H9 (cell line): ENCODE measurements at regions not wholly inside any gene's neighbourhood (a gene's known extent, or its start where the extent isn't known, plus 50 kb on each side); places are given as distances from the start of the nearest gene placed in this dataset.
A peak's percentile ranks its signal among the peaks of the same experiment; 100 is the strongest.

Experiments
- DNase-seq: peaks from one replicate; pipeline ENCODE4 v3.0.0-alpha.2; 2017
- H2AFZ ChIP-seq: one replicate; pipeline ENCODE4 v1.6.1; 2013; ENCODE audit warnings: mild to moderate bottlenecking, low read length, control low read depth, moderate library complexity
- H2AK5ac ChIP-seq: 2 replicates; pipeline ENCODE4 v1.6.1; 2013; ENCODE audit warnings: low read length, control low read depth, mixed read lengths; ENCODE audit not compliant: insufficient read length
- H2BK120ac ChIP-seq: one replicate; pipeline ENCODE4 v1.6.1; 2013; ENCODE audit warnings: low read depth, mild to moderate bottlenecking, low read length, control low read depth, inconsistent platforms; ENCODE audit not compliant: poor library complexity, severe bottlenecking
- H2BK12ac ChIP-seq: 2 replicates; pipeline ENCODE4 v1.6.1; 2013; ENCODE audit warnings: low read length, control low read depth, mixed read lengths, low read depth; ENCODE audit not compliant: insufficient read length
- H2BK15ac ChIP-seq: 2 replicates; pipeline ENCODE4 v1.6.1; 2013; ENCODE audit warnings: low read depth, low read length, control low read depth
- H2BK20ac ChIP-seq: one replicate; pipeline ENCODE4 v1.6.1; 2013; ENCODE audit warnings: low read depth, mild to moderate bottlenecking, low read length, control low read depth, inconsistent platforms; ENCODE audit not compliant: poor library complexity, severe bottlenecking
- H2BK5ac ChIP-seq: 2 replicates; pipeline ENCODE4 v1.6.1; 2013; ENCODE audit warnings: low read length, control low read depth, mixed read lengths; ENCODE audit not compliant: insufficient read length
- H3K14ac ChIP-seq: 2 replicates; pipeline ENCODE4 v1.6.1; 2013; ENCODE audit warnings: low read length, control low read depth; ENCODE audit not compliant: insufficient read depth
- H3K18ac ChIP-seq: 2 replicates; pipeline ENCODE4 v1.6.1; 2013; ENCODE audit warnings: low read depth, mild to moderate bottlenecking, mixed read lengths, low read length, control low read depth; ENCODE audit not compliant: insufficient read length
- H3K23ac ChIP-seq: 2 replicates; pipeline ENCODE4 v1.6.1; 2013; ENCODE audit warnings: low read length, control low read depth, mixed read lengths, low read depth; ENCODE audit not compliant: insufficient read length
- H3K23me2 ChIP-seq: 2 replicates; pipeline ENCODE4 v1.6.1; 2013; ENCODE audit warnings: low read depth, mild to moderate bottlenecking, mixed read lengths, low read length, control low read depth; ENCODE audit not compliant: insufficient read length, poor library complexity, severe bottlenecking
- H3K27ac ChIP-seq: 2 replicates; pipeline ENCODE4 v1.5.1; 2013; ENCODE audit warnings: low read length, control low read depth, mixed read lengths, low read depth; ENCODE audit not compliant: insufficient read length
- H3K27me3 ChIP-seq: 2 replicates; pipeline ENCODE4 v1.6.1; 2013; ENCODE audit warnings: low read length, control low read depth, inconsistent platforms; ENCODE audit not compliant: insufficient read depth
- H3K4ac ChIP-seq: 2 replicates; pipeline ENCODE4 v1.6.1; 2013; ENCODE audit warnings: low read depth, mild to moderate bottlenecking, control low read depth, inconsistent platforms, low read length, moderate library complexity
- H3K4me1 ChIP-seq: 2 replicates; pipeline ENCODE4 v1.6.1; 2013; ENCODE audit warnings: low read length, control low read depth, inconsistent platforms; ENCODE audit not compliant: insufficient read depth
- H3K4me2 ChIP-seq: 2 replicates; pipeline ENCODE4 v1.6.1; 2013; ENCODE audit warnings: low read length, control low read depth, mixed read lengths; ENCODE audit not compliant: insufficient read length, insufficient read depth
- H3K56ac ChIP-seq: 2 replicates; pipeline ENCODE4 v1.6.1; 2013; ENCODE audit warnings: low read depth, mild to moderate bottlenecking, mixed read lengths, low read length, control low read depth; ENCODE audit not compliant: insufficient read length
- H3K79me1 ChIP-seq: 2 replicates; pipeline ENCODE4 v1.6.1; 2013; ENCODE audit warnings: low read depth, mild to moderate bottlenecking, moderate library complexity, low read length, control low read depth, inconsistent platforms; ENCODE audit not compliant: insufficient read depth, poor library complexity, severe bottlenecking
- H3K79me2 ChIP-seq: 2 replicates; pipeline ENCODE4 v1.6.1; 2013; ENCODE audit warnings: low read length, control low read depth, inconsistent platforms; ENCODE audit not compliant: insufficient read depth
- H3K9ac ChIP-seq: 2 replicates; pipeline ENCODE4 v1.6.1; 2013; ENCODE audit warnings: low read length, control low read depth, mixed read lengths; ENCODE audit not compliant: insufficient read length; ENCODE audit errors: extremely low read depth
- H3K9me3 ChIP-seq: one replicate; pipeline ENCODE4 v1.6.1; 2013; ENCODE audit warnings: low read depth, low read length, inconsistent platforms; ENCODE audit not compliant: control insufficient read depth
- H3T11ph ChIP-seq: one replicate; pipeline ENCODE4 v1.6.1; 2013; ENCODE audit warnings: mild to moderate bottlenecking, low read length, control low read depth, inconsistent platforms
- H4K20me1 ChIP-seq: one replicate; pipeline ENCODE4 v1.6.1; 2013; ENCODE audit not compliant: control insufficient read depth, insufficient read length, insufficient read depth
- H4K5ac ChIP-seq: 2 replicates; pipeline ENCODE4 v1.6.1; 2013; ENCODE audit warnings: low read depth, mild to moderate bottlenecking, mixed read lengths, low read length, control low read depth; ENCODE audit not compliant: insufficient read length
- H4K8ac ChIP-seq: replicated peaks from 2 replicates; pipeline ENCODE4 v1.6.1; 2013; ENCODE audit warnings: low read length, control low read depth, mixed read lengths, low read depth; ENCODE audit not compliant: insufficient read length
- H4K91ac ChIP-seq: 2 replicates; pipeline ENCODE4 v1.6.1; 2013; ENCODE audit warnings: low read depth, mild to moderate bottlenecking, moderate library complexity, mixed read lengths, low read length, control low read depth; ENCODE audit not compliant: insufficient read length
- H3K27ac Mint-ChIP-seq, 3 experiments: 2 replicates in 2 of 3; 3 replicates in 1 of 3; pipeline ENCODE4 v1.8.0; 2020 to 2021; ENCODE audit warnings: mixed read lengths in 3 of 3, mild to moderate bottlenecking in 1 of 3, moderate library complexity in 1 of 3
- H3K27me3 Mint-ChIP-seq: 2 replicates; pipeline ENCODE4 v1.8.0; 2021; ENCODE audit warnings: low read depth, mild to moderate bottlenecking, moderate library complexity, mixed read lengths
- H3K36me3 Mint-ChIP-seq, 3 experiments: 2 replicates in 2 of 3; 3 replicates in 1 of 3; pipeline ENCODE4 v1.8.0; 2020 to 2021; ENCODE audit warnings: low read depth in 3 of 3, mixed read lengths in 3 of 3; ENCODE audit not compliant: insufficient read depth in 1 of 3
- H3K4me1 Mint-ChIP-seq, 2 experiments: 2 replicates each; pipeline ENCODE4 v1.8.0; 2020; ENCODE audit warnings: mixed read lengths in 2 of 2
- H3K4me3 Mint-ChIP-seq, 2 experiments: 2 replicates in 1 of 2; 3 replicates in 1 of 2; pipeline ENCODE4 v1.8.0; 2020 to 2021; ENCODE audit warnings: mild to moderate bottlenecking in 2 of 2, mixed read lengths in 2 of 2, moderate library complexity in 1 of 2
- H3K9me3 Mint-ChIP-seq, 2 experiments: 2 replicates in 1 of 2; 3 replicates in 1 of 2; pipeline ENCODE4 v1.8.0; 2020; ENCODE audit warnings: mild to moderate bottlenecking in 2 of 2, mixed read lengths in 2 of 2, moderate library complexity in 1 of 2
- CTCF ChIP-seq: fragments of 200-600 bp; sonication (generic); conservative IDR thresholded peaks from 3 replicates; pipeline ENCODE4 v1.8.0; 2021; ENCODE audit warnings: antibody characterized with exemption, mild to moderate bottlenecking
- WGBS: extraction: QIAGEN DNeasy Blood & Tissue Kit; methylation state at CpG from one replicate; pipeline ENCODE4 v1.1.7; 2013; ENCODE audit warnings: missing lambda C conversion rate, low lambda C conversion rate, mixed read lengths; ENCODE audit not compliant: insufficient read length; ENCODE audit errors: extremely low coverage; 5-methylcytosine and 5-hydroxymethylcytosine counted together

GRCh38 chr13:105920370-105920769, 615.1 kb downstream of the EFNB2 start:
- Histone ChIP-seq H3K27me3 (no peaks in the 10 kb centered on the region; the same call in 1 of the 2 replicates), H4K5ac (no peak overlapping the region), H3K79me2 (no peaks in the 10 kb centered on the region), H3K4me2 (no peak overlapping the region), H4K8ac (no peak overlapping the region), H3K23ac (no peak overlapping the region), H2BK15ac (no peak overlapping the region), H4K91ac (no peak overlapping the region), H3K9ac (no peak overlapping the region), H2AK5ac (no peak overlapping the region), H4K20me1 (no peaks in the 10 kb centered on the region), H2BK5ac (no peak overlapping the region), H3K4me1 (no peaks in the 10 kb centered on the region; the same call in 1 of the 2 replicates), H3K4ac (no peak overlapping the region), H3T11ph (no peak overlapping the region), H2AFZ (no peak overlapping the region), H3K23me2 (no peaks in the 10 kb centered on the region), H3K79me1 (no peaks in the 10 kb centered on the region), H3K9me3 (no peaks in the 10 kb centered on the region), H3K18ac (no peak overlapping the region), H3K56ac (no peak overlapping the region), H2BK12ac (no peak overlapping the region), H2BK20ac (no peak overlapping the region), H3K14ac (no peak overlapping the region), H3K27ac (no peak overlapping the region), H2BK120ac (no peak overlapping the region)
- Mint-ChIP-seq H3K36me3 (peaks cover 0 to 1% (median 0%) of the 10 kb centered on the region in 3 experiments; a peak in 1 of 7 replicates), H3K27ac (peak overlapping the region in 1 of 3 experiments; percentile 29; a peak in 3 of 7 replicates), H3K4me1 (peaks cover 25% of the 10 kb centered on the region in 2 experiments), H3K4me3 (no peak overlapping the region), H3K27me3 (peaks cover 2% of the 10 kb centered on the region), H3K9me3 (peaks cover 0 to 4% of the 10 kb centered on the region in 2 experiments; a peak in 3 of 5 replicates)
- no CpG with 5 or more reads among the region's 4 CpGs for WGBS
- DNase-seq, result no peak
- no peak for TF ChIP-seq CTCF
